ENCODE measurements at regions not wholly inside any gene's neighbourhood (a gene's known extent, or its start where the extent isn't known, plus 50 kb on each side); places are given as distances from the start of the nearest gene placed in this dataset.

- DNase-seq: no peak
These were observed 230.5 kb downstream of the IDS start for GRCh38 chrX:149274516-149275105.

GRCh38 chrX:149272690-149273463, 232.2 kb downstream of the IDS start:
- no peak for DNase-seq

- no peak for DNase-seq
These were observed 237.0 kb downstream of the IDS start for GRCh38 chrX:149267878-149268813.

- DNase-seq: no peak
These were observed 243.0 kb downstream of the IDS start for GRCh38 chrX:149262086-149262485.

GRCh38 chrX:149259241-149259640, 245.9 kb downstream of the IDS start:
- no peak for DNase-seq

GRCh38 chrX:149255860-149256259, 249.2 kb downstream of the IDS start:
- DNase-seq: no peak

GRCh38 chrX:149248073-149248625, 257.0 kb downstream of the IDS start:
- no peak for DNase-seq

GRCh38 chrX:149230689-149231088, 274.4 kb downstream of the IDS start:
- DNase-seq: no peak

- no peak for DNase-seq
These were observed 281.3 kb downstream of the IDS start for GRCh38 chrX:149223854-149224253.

- DNase-seq: no peak
These were observed 283.1 kb downstream of the IDS start for GRCh38 chrX:149222040-149222439.

GRCh38 chrX:149221230-149221629, 283.9 kb downstream of the IDS start:
- no peak for DNase-seq

- DNase-seq: no peak
These were observed 291.8 kb downstream of the IDS start for GRCh38 chrX:149213264-149213663.

- no peak for DNase-seq
These were observed 296.8 kb downstream of the IDS start for GRCh38 chrX:149208307-149208706.

- no peak for DNase-seq
These were observed 297.6 kb downstream of the IDS start for GRCh38 chrX:149207518-149207917.

GRCh38 chrX:149205937-149206336, 299.2 kb downstream of the IDS start:
- DNase-seq: no peak

GRCh38 chrX:149205081-149205480, 300.0 kb downstream of the IDS start:
- DNase-seq: no peak

GRCh38 chrX:149199734-149200133, 305.4 kb downstream of the IDS start:
- DNase-seq: no peak

- DNase-seq: no peak
These were observed 305.9 kb downstream of the IDS start for GRCh38 chrX:149198980-149199732.

- no peak for DNase-seq
These were observed 320.0 kb downstream of the IDS start for GRCh38 chrX:149185087-149185486.

GRCh38 chrX:149161435-149162088, 343.5 kb downstream of the IDS start:
- DNase-seq: peak in 1 of 3 experiments; percentile 0

- no peak for DNase-seq
These were observed 347.1 kb downstream of the IDS start for GRCh38 chrX:149157976-149158375.

GRCh38 chrX:149152941-149153340, 352.2 kb downstream of the IDS start:
- DNase-seq: no peak
